HG03060 (cell line): ENCODE measurements at regions not wholly inside any gene's neighbourhood (a gene's known extent, or its start where the extent isn't known, plus 50 kb on each side); places are given as distances from the start of the nearest gene placed in this dataset.

Experiments used
- ATAC-seq: cut with Tn5 transposase; IDR thresholded peaks from one replicate; pipeline ENCODE4 v1.9.1; 2021; ENCODE audit warnings: low read depth, moderate number of reproducible peaks; ENCODE audit not compliant: unreplicated experiment

DNA sequence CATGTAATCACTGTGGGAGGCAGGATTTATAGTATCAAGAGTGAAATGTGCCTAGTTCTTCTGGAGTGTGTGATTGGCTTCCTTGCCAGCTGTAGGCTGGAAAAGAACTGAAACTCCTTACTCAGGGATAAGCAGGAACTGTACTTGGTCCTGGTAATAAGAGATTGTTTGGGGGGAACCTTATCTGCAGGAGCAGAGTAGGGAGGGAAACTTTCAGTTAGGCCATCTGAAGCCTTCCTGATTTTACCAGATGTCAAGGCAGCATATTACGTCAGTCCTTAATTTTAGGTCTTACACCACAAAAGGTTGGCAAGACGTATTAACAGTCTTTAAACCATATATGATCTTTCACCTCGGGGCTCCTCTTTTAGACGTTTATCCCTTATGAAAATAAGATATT is 231.5 kb upstream of the FMR1 start:
- ATAC-seq, result no peak

DNA sequence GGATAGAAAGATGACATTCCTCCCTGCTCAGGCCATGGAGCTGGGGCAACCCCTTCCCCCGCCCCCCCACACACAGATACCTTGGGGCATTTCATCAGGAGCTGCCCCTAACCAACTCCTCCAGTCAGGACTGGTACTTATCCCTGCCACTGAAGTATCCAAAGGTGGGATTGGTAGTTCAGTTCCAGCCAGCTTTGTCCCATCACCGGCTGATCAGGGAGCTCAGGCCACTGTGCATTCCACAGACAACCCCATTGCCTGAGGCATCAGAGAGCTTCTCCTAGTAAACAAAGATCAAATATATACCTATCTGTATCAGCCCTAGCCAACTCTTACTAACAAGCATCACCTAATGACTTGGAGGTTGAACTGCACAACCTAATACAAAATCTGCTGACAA is 218.2 kb upstream of the FMR1 start:
- no peak for ATAC-seq

DNA sequence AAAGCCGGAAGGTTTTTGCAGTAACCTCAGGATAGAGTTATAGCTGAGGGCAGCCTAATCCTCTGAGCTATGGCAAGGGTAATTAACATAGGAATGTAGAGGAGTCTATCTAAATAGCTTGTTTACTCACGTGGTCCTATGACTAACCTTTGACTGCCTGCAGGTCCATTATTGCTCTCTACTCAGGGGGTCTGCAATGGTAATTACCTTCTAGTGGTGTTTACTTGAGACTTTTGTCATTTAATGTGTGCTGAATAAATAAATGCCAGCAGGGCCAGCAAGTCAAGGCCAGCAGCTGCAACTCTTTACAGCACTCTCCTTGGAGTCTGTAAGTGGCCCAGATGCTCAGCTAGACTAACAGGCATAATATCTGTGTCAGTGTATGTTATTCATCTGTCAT is 212.7 kb upstream of the FMR1 start:
- no peak for ATAC-seq

DNA sequence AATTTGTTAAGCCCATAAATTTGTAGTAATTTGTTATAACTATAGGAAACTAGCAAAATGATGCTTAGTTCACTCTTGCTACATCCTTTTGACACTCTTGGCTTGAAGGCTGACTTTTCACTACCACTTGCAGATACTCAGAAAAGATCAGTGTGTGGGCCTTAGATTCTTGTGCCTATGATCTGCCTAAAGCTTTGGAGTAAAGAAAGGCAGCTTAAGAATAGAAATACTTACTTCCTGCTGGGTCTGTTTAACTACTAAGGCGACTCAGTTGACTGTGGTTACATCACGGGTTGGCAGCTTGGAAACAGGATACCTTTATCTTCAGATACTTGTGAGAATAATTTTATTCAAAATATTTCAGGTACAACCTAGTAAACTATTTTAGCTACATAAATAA is 201.4 kb upstream of the FMR1 start:
- no peak for ATAC-seq

DNA sequence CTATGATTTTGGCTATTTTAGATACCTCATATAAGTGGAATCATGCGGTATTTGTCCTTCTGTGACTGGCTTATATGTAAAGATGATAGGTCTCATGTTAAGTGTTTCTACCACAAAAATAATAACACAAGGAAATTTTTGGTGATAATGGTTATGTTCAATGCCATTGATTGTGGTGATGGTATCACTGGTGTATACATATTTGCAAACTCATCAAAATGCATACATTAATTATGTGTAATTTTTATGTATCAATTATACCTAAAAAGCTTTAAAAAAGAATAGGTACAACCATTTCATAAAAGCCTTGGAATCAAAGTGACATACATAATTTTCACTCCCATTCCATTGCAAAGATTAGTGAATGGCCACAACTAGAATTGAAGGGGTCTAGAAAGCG is 178.3 kb upstream of the FMR1 start:
- ATAC-seq, result no peak

GRCh38 chrX:147735364-147735763 is 176.4 kb upstream of the FMR1 start:
- no peak for ATAC-seq

- no peak for ATAC-seq
Observed at GRCh38 chrX:147736045-147736444, 175.7 kb upstream of the FMR1 start.

DNA sequence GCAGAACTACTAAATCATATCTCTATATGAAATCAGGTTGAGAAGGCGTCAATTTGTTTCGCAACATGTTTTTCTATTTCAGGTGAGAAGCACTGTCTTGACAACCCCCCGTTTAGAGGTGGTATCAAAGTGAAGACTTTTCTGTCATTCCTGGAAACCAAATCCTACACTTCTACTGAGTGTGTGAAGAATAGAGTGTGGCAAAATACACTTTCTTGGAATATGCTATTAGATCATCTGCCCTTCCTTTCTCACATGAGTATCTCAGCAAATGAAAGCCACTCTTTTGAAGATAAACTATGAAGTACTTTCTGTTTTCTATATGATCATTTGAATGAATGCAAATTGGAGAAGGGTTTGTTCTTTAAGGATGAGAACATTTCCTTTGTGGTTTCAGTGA is 174.0 kb upstream of the FMR1 start:
- no peak for ATAC-seq

DNA sequence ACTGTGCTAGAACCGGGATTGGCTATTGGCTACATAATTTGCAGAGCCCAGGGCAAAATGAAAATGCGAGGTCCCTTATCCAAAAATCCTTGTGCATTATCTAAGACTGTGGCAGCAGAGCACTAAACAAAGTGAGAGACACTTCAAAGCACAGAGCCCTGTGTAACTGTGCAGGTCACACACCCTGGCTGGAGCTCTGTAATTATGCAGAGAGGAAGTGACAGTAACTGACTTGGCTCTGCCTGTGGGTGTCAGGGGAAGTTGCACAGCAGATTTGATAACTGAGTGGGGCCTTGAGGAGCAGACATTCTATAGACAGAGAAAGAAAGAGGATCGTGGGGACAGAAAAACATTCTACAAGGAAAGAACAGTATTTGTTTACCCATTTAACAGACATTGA is 173.5 kb upstream of the FMR1 start:
- ATAC-seq, result no peak

DNA sequence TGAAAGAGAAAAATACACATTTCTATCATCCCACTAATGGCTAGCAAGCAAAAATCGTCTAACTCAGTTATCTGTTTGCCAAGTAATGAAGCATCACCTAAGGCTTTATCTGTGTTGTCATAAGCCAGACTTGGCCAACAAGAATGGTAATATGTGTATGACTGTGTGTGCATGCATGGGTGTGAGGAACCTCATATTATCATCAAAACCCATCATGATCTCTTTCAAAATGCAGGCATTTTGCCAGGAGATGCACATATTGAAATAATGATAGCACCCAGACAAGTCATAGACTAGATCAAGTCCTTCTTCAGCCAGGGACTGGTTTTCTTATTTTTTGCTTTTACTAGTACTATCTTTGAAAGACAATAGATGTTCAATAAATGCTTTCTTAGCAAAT is 172.5 kb upstream of the FMR1 start:
- ATAC-seq, result no peak

- no peak for ATAC-seq
Observed at GRCh38 chrX:147741776-147742175, 169.9 kb upstream of the FMR1 start.

GRCh38 chrX:147749308-147749707 is 162.4 kb upstream of the FMR1 start:
- ATAC-seq, result no peak

- ATAC-seq, result no peak
Observed at GRCh38 chrX:147757750-147758149, 154.0 kb upstream of the FMR1 start.

DNA sequence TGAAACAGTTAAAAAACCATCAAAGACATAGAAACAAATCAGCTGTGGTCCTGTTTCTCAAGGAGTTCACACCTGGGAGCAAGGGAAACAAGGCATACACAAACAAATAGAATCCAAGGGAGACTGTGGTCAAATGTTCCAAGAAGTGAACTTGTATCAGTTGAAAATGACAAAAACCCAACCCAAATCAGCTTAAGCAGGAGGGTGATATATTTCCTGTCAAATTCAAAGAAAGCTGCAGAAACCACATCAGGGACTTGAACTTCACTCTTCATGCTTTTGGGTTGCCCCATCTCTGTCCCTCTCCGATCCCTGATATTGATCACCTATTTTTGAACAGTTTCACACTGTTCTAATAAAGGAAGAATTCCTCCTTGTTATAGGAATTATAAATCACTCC is 148.6 kb upstream of the FMR1 start:
- ATAC-seq, result no peak

GRCh38 chrX:147764868-147765267 is 146.9 kb upstream of the FMR1 start:
- no peak for ATAC-seq

- no peak for ATAC-seq
Observed at GRCh38 chrX:147770858-147771257, 140.9 kb upstream of the FMR1 start.

DNA sequence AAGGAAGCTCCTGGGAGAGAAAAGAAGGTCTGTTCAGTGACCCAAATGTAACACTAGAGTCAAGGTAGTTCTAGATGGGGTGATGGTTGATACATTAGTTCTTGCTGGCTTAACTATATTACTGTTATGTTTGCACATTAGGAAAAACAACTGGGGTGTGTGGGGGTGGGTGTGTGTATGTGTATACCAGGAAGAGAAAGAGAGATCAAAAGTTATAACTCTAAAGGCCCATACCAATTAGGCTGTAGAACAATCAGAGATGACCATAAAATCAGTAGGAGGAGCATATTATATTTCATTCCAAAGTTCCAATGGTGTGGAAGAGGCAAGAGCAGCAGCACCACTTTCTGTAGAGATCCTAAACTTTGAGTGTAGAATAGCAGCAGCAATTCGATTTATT is 134.7 kb upstream of the FMR1 start:
- ATAC-seq, result no peak

DNA sequence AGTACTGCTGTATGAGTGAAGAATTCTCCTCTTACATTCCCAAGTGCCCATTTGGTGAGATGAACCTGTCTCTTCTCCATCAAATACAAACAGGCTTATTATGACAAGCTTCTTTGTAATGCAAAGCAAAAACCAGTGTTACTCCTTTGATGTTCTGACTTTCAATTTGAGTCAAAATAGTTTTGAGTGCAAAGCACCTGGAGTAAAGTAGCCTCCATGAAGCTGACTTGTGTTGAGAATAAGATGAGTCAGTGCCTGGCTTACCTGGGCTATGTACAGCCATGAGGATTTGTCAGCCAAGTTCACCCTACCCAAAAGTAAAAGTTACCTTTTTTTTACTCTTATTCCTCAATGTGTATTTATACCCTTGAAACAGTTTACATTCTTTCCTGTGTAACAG is 132.5 kb upstream of the FMR1 start:
- no peak for ATAC-seq

DNA sequence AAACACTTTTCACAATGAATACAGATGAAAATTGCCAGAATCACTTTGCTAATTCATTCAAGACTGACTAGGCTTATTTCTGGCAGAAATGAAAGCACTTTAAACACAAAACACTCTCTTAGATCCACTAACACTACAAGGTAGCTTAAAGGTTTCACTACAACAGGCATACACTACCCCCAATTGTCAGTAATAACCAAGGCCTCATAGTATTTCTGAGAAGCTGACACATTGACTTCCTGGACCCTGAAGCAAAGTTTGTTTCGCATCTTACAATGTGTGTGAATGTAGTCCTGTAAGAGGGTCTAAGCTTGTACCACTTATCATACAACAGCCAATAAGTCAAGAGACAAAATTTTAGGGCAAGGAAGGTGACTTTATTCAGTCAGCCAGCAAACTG is 129.9 kb upstream of the FMR1 start:
- no peak for ATAC-seq

DNA sequence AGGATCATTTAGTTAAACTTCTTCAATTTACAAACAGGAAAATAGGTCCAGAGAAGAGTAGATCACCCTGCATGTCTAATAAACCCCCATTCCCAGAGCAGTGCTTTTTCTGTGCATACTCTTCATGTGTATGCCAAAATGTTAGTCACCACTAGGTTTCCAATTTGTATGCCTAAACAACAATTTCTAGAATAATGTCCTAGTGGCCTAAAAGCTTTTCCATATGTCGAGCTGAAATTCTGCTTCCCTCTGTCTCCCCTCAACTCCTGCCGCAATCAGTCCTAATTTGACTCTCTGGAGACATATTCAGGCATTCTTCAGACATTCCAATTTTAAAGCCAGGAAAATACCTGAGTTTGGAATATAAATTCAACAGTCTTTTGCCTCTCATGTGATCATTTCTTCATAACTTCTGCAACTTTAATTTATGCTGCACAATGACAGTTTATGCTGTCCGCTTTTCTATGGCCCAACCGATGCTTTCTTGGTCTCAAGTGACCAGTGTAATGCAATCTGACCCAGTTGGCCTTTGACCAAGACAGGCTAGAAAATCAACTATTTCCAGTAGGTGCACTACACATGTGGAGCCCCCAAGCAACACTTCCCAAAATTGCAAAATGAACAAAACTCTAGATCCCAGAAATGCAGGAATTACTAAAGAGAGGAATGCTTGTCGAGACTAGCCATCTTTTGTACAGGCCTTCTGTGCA is 122.9 kb upstream of the FMR1 start:
- ATAC-seq, result no peak

DNA sequence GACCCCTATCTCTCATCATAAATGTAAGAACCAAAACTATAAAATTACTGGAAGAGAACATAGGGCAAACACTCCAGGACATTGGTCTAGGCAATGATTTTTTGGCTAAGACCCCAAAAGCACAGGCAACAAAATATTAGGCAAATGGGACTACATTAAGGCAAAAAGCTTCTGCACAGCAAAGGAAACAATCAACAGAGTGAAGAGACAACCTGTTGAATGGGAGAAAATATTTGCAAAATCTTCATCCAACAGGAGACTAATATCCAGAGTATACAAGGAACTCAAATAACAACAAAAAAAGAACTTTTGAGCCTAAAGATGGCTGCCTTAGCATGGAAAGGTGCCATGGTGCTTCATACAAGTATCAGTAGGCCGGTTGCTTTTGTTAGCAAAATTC is 111.1 kb upstream of the FMR1 start:
- no peak for ATAC-seq

DNA sequence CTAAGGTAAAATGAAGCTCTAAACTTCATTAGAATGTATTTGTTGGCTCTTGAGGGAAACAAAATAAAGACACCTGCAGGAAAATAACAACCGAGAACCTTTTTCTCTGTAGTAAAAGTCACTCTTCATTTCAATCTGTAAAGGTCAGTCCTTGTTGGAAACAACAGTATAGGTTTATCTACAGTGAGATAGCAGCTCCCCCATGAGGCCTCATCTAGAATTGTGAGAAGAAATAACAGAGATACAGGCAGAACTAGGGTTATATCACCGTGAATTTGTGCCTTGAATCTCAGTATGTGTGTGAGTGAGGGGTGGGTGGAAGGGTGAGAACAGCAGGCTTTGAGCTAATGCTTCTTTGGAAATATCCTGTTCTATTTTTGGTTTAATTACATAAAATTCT is 107.8 kb upstream of the FMR1 start:
- peak; percentile 65 for ATAC-seq

- ATAC-seq, result no peak
Observed at GRCh38 chrX:147811803-147812202, 99.9 kb upstream of the FMR1 start.
